ENCODE measurements at regions not wholly inside any gene's neighbourhood (a gene's known extent, or its start where the extent isn't known, plus 50 kb on each side); places are given as distances from the start of the nearest gene placed in this dataset.

- Histone ChIP-seq H3K4me1 (ENCODE audit: control insufficient read depth in 4 of 4, insufficient read depth in 4 of 4, low read length in 3 of 4) (no peaks in the 10 kb centered on the region), H3K4me3 (ENCODE audit: low read depth in 1 of 3, low read length in 3 of 3) (no peak overlapping the region), H3K36me3 (ENCODE audit: control insufficient read depth in 4 of 4, insufficient read depth in 3 of 4, low read depth in 1 of 4, low read length in 3 of 4) (no peaks in the 10 kb centered on the region), H3K9ac (ENCODE audit: low read depth in 1 of 2, low read length in 2 of 2) (no peak overlapping the region), H3K27ac (ENCODE audit: low read depth in 1 of 2, low read length in 2 of 2) (no peak overlapping the region), H3K9me3 (ENCODE audit: control insufficient read depth in 4 of 4, low read length in 3 of 4) (no peaks in the 10 kb centered on the region), H3K27me3 (ENCODE audit: control insufficient read depth in 4 of 4, insufficient read depth in 4 of 4, low read length in 3 of 4) (no peaks in the 10 kb centered on the region)
- DNase-seq (ENCODE audit: low spot score): no peak
- 40% methylated on average over 1 of the region's 1 CpG for WGBS
- no peak for TF ChIP-seq RAD21 (IDR thresholded peaks at IDR 0.05)
- TF ChIP-seq RXRA (IDR thresholded peaks at IDR 0.05): no peak
- TF ChIP-seq GABPA (IDR thresholded peaks at IDR 0.05 in 1 of 2, conservative IDR thresholded peaks at IDR 0.05 in 1 of 2): no peak
- no peak for TF ChIP-seq YY1 (IDR thresholded peaks at IDR 0.05)
- TF ChIP-seq FOXA2 (IDR thresholded peaks at IDR 0.05): no peak
- TF ChIP-seq ZBTB33 (IDR thresholded peaks at IDR 0.05): no peak
- TF ChIP-seq MAX (IDR thresholded peaks at IDR 0.05): no peak
- TF ChIP-seq TAF1 (conservative IDR thresholded peaks at IDR 0.05): no peak
- no peak for TF ChIP-seq CTCF (IDR thresholded peaks at IDR 0.05; ENCODE audit: low read depth, low read length, missing input control)
- TF ChIP-seq SP1 (IDR thresholded peaks at IDR 0.05): no peak
- no peak for TF ChIP-seq JUND (IDR thresholded peaks at IDR 0.05)
- TF ChIP-seq NR2F2 (IDR thresholded peaks at IDR 0.05): no peak
- no peak for TF ChIP-seq ATF3 (IDR thresholded peaks at IDR 0.05)
- TF ChIP-seq REST (IDR thresholded peaks at IDR 0.05): no peak
- TF ChIP-seq HNF4A (conservative IDR thresholded peaks at IDR 0.05): no peak
Measured at GRCh38 chr2:226272435-226272834, 527.2 kb downstream of the IRS1 start.

Data from liver (tissue), 8 donors.